ENCODE measurements at regions not wholly inside any gene's neighbourhood (a gene's known extent, or its start where the extent isn't known, plus 50 kb on each side); places are given as distances from the start of the nearest gene placed in this dataset.
"Not testable (repeated sequence)": the region's sequence is repeated elsewhere in the genome, so short reads cannot be mapped to it uniquely, and the experiment has no call there.

GRCh38 chr9:22845243-22845642, 398.6 kb downstream of the DMRTA1 start:
- FAIRE-seq, result not testable (repeated sequence)

- FAIRE-seq, result no peak
Measured at GRCh38 chr9:22855980-22856379, 409.4 kb downstream of the DMRTA1 start.

- no peak for FAIRE-seq
Measured at GRCh38 chr9:22857316-22857715, 410.7 kb downstream of the DMRTA1 start.

GRCh38 chr9:22863106-22863505, 416.5 kb downstream of the DMRTA1 start:
- FAIRE-seq, result no peak

DNA sequence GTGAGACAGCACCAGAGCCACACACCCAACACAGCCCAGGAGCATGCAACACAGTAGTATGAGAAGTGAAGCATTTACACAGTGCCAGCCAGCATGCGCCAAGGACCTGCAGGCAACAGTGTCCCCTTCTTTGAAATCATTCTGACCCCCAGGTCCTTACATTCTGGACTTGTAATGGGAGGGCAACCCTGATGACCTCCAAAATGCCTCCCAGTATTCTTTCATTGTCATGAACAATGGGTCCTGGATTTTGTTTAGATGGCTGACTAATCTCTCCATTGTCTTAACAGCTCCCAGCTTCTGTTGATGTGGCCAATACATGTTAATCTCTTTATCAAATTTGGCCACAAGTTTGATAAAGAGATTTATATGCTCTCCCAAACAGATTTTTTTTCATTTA, 417.1 kb downstream of the DMRTA1 start:
- FAIRE-seq, result no peak

- FAIRE-seq, result no peak
Measured at GRCh38 chr9:22893196-22893843, 446.7 kb downstream of the DMRTA1 start.

GRCh38 chr9:22898591-22898990, 452.0 kb downstream of the DMRTA1 start:
- no peak for FAIRE-seq

DNA sequence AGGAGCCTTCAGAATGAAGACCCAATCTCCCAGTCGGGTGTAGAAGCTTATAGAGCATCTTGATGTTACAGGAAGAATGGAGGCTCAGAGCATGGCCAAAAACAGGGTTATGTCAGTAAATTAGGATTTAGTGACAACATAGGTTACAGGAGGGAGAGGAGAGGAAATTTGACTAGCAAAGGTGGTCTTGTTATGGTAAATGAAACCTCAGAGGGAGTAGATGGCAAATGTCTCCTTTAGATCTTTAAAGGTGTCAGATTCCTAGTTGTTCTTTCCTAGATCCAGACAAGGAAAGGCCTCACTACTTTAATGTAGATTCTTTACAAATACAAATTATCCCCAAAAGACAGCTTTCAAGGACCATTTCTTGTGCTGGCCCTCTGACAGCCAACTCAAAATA, 465.0 kb downstream of the DMRTA1 start:
- no peak for FAIRE-seq

DNA sequence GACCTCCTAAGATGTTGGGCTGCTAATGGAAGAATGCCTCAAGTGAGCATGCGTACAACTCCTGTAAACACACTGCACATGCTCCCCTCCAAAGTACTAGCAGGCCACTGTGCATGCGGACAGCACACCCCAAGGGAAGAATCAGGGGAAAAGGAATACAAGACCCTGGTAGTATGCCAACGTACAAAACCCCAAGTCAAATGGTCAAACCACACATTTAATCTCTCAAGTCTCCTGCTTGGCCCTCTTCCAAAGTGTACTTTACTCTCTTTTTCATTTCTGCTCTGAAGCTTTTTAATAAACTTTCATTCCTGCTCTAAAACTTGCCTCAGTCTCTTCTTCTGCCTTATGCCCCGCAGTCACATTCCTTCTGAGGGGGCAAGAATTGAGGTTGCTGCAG, 466.4 kb downstream of the DMRTA1 start:
- FAIRE-seq, result no peak

GRCh38 chr9:22913518-22913917, 466.9 kb downstream of the DMRTA1 start:
- no peak for FAIRE-seq

GRCh38 chr9:22916148-22916547, 469.5 kb downstream of the DMRTA1 start:
- FAIRE-seq, result no peak

- no peak for FAIRE-seq
Measured at GRCh38 chr9:22919423-22919822, 472.8 kb downstream of the DMRTA1 start.

GRCh38 chr9:22921742-22922141, 475.1 kb downstream of the DMRTA1 start:
- no peak for FAIRE-seq

DNA sequence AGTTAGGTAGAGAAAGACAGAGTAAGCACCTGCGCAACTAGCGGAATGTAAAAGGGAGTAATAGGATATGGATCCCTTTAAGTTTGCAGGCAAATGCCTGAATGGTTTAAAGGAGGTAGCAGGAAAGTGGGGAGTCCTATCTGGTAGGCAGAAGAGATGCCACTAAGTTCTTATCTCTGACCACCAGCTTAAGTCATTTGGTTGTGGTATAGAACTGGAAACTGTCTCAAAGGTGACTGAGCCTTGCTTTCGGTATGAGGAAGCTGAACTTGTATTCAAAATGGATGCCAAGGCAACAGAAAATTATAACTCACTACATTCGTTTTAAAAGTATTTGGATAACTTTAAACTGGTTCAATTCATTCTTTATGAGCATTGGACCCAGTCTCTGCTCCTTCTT, 475.6 kb downstream of the DMRTA1 start:
- FAIRE-seq, result no peak

GRCh38 chr9:22954550-22954949, 507.9 kb downstream of the DMRTA1 start:
- FAIRE-seq, result no peak

GRCh38 chr9:22954964-22955363, 508.3 kb downstream of the DMRTA1 start:
- no peak for FAIRE-seq

GRCh38 chr9:22969350-22969979, 522.8 kb downstream of the DMRTA1 start:
- FAIRE-seq, result no peak

GRCh38 chr9:22970434-22970975, 523.9 kb downstream of the DMRTA1 start:
- no peak for FAIRE-seq

DNA sequence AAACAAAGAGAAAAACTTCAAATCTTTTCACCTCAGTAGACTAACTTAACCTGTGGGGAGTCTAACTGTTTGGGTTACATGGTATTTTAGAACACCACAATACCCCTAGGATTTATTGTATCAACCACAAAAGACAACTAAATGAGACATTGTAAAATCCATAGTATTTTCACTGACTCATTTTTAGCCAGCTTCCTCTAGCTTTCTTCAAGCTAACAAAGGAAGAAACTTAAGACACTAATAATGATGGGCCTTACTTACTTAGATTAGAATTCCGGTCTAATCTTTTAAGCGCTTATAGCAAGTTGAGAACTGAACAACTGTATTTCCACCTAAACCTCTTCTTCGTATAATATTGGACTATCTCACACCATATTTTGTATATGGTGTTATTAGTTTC, 529.3 kb downstream of the DMRTA1 start:
- no peak for FAIRE-seq

- FAIRE-seq, result no peak
Measured at GRCh38 chr9:22976454-22976853, 529.8 kb downstream of the DMRTA1 start.

DNA sequence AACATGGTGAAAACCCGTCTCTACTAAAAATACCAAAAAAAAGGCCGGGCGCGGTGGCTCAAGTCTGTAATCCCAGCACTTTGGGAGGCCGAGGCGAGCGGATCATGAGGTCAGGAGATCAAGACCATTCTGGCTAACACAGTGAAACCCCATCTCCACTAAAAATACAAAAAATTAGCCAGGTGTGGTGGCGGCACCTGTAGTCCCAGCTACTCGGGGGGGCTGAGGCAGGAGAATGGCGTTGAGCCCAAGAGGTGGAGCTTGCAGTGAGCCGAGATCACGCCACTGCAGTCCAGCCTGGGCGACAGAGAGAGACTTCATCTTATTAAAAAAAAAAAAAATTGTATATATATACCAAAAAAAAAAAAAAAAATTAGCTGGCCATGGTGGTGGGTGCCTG, 533.8 kb downstream of the DMRTA1 start:
- not testable (repeated sequence) for FAIRE-seq

DNA sequence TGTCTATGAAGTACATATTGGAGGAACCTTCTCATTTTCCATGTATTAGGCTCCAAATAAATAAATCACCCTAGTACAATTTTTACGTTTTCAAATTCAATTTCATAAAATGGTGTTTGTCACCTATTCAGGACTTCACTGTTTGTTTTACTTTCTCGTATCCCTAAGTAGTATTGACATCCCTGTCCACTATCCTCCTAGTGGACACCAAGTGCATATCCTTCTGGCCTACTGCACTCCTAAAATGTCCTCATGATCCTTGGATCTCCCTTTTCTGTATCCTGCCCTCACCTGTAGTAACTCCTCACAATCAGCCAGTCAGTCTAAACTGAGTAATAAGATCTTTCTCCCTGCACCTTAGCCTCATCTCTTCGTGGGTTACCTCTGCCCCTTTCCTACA, 539.9 kb downstream of the DMRTA1 start:
- no peak for FAIRE-seq

DNA sequence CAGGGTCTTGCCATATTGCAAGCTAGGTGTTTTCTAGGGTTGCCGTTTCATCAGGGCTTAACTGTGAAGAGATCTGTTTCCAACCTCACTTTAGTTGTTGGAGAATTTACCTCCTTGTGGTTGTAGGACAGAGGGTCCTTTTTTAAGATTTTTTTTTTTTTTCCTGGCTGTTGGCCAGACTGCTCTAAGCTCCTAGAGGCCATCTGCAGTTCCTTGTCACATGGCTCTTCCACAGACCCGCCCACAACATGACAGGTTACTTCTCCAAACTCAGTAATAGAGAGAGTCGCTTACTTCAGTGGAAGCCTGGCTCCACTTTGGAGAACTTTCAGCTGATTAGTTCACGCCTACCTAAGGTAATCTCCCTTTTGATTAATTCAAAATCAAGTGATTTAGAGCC, 543.7 kb downstream of the DMRTA1 start:
- FAIRE-seq, result no peak

- no peak for FAIRE-seq
Measured at GRCh38 chr9:22992780-22993179, 546.2 kb downstream of the DMRTA1 start.

- FAIRE-seq, result no peak
Measured at GRCh38 chr9:22997923-22998322, 551.3 kb downstream of the DMRTA1 start.
